ENCODE measurements at regions not wholly inside any gene's neighbourhood (a gene's known extent, or its start where the extent isn't known, plus 50 kb on each side); places are given as distances from the start of the nearest gene placed in this dataset.

- DNase-seq (ENCODE audit: low read depth): no peak
- no peak overlapping the region for H3K4me3 ChIP-seq (ENCODE audit: low read length)
- no peak for TF ChIP-seq CTCF (IDR thresholded peaks at IDR 0.05; ENCODE audit: insufficient read depth, low read depth, low read length, missing control alignments)
Measured at GRCh38 chr4:26028133-26028792, 114.2 kb downstream of the SMIM20 start.

DNA sequence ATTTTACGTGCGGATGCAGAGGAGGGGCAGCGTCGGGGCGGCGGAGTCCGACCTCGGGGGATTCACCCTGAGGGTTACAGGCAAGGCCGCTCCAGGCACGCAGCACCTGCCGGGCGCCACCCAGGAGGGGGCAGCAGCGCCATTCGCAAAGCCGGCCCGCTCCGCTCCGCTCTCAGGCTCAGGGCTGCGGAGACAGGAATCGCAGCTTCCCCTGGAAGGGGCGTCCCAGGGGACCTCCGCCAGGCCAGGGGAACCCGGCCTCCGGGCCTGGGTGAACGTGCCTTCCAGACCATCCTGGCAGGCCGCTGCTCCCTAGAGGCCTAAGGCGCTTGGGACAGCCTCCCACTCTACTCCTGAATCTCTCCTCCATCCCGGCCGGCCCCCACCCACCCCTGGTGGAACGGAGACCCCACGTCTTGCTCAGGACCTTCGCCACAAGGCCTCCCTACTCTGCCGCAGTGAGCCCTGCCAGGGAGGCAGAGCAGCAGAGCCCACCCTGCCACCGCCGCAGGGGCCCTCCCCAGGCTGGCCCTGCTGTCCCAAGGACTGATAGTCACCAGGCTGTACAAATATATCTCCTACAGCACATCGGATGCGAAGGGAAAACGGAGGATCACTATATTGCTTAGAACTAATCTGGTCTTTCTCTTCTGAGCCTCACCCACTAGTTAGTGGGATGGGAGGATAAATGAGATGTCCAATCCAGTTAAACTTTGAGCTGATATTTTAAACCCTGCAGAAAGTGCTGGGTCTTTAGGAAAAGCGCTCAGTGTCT, 115.0 kb downstream of the SMIM20 start:
- DNase-seq (ENCODE audit: low read depth): peak; percentile 54
- H3K4me3 ChIP-seq (ENCODE audit: low read length): no peak overlapping the region
- peak; percentile 77 for TF ChIP-seq CTCF (IDR thresholded peaks at IDR 0.05; ENCODE audit: insufficient read depth, low read depth, low read length, missing control alignments)

DNA sequence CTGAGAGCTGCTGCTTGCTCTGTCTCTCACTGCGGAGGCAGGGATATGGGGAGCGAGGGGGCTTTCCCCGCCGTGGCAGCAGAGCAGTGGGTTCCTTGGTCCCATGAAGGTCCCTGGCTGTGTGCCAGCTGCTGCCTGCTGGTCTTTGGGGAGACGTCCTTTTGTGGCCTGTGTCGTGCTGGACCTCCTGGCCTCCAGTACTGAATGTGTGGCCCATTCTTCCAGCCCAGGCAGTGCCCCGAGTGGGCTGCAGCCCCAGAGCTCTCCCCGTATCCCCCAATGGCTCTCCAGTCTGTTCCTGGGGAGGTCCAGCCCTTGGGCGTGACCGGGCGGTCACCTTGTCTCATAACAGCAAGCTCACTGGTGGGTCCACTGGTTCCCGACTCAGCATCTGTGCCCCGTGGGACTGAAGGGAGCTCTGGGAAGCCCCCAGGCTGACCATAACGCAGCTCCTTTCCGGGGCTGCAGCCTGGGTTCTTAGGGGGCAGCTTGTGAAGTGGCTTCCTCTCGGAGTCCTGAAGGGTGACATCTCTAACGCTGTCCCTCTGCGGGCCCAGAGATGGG, 115.6 kb downstream of the SMIM20 start:
- no peak overlapping the region for H3K4me3 ChIP-seq (ENCODE audit: low read length)
- no peak for DNase-seq (ENCODE audit: low read depth)
- TF ChIP-seq CTCF (IDR thresholded peaks at IDR 0.05; ENCODE audit: insufficient read depth, low read depth, low read length, missing control alignments): no peak

GRCh38 chr4:26030260-26030667, 116.2 kb downstream of the SMIM20 start:
- no peak for TF ChIP-seq CTCF (IDR thresholded peaks at IDR 0.05; ENCODE audit: insufficient read depth, low read depth, low read length, missing control alignments)
- no peak for DNase-seq (ENCODE audit: low read depth)
- H3K4me3 ChIP-seq (ENCODE audit: low read length): no peak overlapping the region

GRCh38 chr4:26030780-26031179, 116.8 kb downstream of the SMIM20 start:
- no peak for DNase-seq (ENCODE audit: low read depth)
- no peak overlapping the region for H3K4me3 ChIP-seq (ENCODE audit: low read length)
- TF ChIP-seq CTCF (IDR thresholded peaks at IDR 0.05; ENCODE audit: insufficient read depth, low read depth, low read length, missing control alignments): no peak

DNA sequence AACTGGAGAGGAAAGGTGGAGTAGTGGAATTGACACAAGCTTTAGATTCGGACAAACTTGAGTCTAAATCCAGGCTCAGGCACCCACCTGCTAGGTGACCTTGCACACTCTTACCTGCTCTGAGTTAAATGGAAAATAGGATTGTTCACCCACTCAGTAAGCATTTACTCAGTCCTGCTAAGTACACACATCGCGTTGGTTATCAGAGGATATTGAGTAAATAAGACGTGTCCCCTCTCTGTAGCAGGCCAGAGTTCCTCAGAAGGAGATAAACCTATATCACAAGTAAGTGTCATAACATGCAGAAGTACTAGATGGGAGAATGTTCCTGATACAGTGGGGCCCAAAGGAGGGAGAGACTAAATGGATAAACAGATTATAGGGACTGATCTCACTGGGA, 117.7 kb downstream of the SMIM20 start:
- no peak overlapping the region for H3K4me3 ChIP-seq (ENCODE audit: low read length)
- no peak for DNase-seq (ENCODE audit: low read depth)
- no peak for TF ChIP-seq CTCF (IDR thresholded peaks at IDR 0.05; ENCODE audit: insufficient read depth, low read depth, low read length, missing control alignments)
